Eye (tissue), 1 donor: ENCODE measurements at regions not wholly inside any gene's neighbourhood (a gene's known extent, or its start where the extent isn't known, plus 50 kb on each side); places are given as distances from the start of the nearest gene placed in this dataset.
"Not testable (repeated sequence)": the region's sequence is repeated elsewhere in the genome, so short reads cannot be mapped to it uniquely, and the experiment has no call there.

Experiments used
- DNase-seq: peaks from one replicate; pipeline ENCODE4 v3.0.0-alpha.2; 2015

GRCh38 chr20:29120575-29120974 lies 2136.9 kb upstream of the DEFB115 start:
- DNase-seq, result not testable (repeated sequence)

- not testable (repeated sequence) for DNase-seq
These were observed 2134.7 kb upstream of the DEFB115 start for GRCh38 chr20:29122784-29123183.

- no peak for DNase-seq
These were observed 2133.6 kb upstream of the DEFB115 start for GRCh38 chr20:29123861-29124260.
